GM18517 (cell line): ENCODE measurements at regions not wholly inside any gene's neighbourhood (a gene's known extent, or its start where the extent isn't known, plus 50 kb on each side); places are given as distances from the start of the nearest gene placed in this dataset.

Source experiments
- ATAC-seq: cut with Tn5 transposase; IDR thresholded peaks from one replicate; pipeline ENCODE4 v1.9.1; 2021; ENCODE audit warnings: mild to moderate bottlenecking, moderate library complexity; ENCODE audit not compliant: unreplicated experiment

DNA sequence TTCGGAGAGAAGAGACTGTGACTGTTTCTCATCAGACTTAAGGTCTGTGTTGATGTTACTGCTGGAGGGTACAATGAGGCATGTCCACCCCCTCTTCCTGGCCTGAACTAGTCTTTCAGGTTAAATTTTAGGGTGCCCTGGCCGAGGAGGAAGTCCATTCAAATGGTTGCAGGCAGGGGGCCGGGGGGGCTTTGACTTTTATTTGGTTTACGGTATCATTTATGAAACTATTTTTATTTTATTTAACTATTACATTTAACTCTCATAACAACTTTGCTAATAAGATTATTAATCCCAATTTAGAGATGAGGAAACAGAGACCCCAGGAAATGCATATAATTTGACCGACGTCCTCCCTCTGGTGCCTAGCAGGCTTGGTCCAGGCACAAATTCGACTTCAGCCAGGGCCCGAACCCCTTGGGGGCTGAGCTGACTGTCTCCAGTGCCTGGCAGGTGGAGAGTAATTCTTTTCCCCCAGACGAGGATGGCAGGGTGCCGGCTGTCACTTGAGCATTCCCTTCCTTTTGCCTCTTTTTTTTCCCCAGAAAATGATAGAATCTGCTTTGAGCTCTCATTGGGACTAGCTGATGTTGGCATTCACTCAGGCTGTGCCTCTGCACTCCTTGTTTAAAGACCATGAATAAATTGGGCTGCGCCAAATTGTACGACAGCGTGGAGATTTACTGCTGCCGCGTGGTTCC is 255.3 kb upstream of the SALL3 start:
- no peak for ATAC-seq

DNA sequence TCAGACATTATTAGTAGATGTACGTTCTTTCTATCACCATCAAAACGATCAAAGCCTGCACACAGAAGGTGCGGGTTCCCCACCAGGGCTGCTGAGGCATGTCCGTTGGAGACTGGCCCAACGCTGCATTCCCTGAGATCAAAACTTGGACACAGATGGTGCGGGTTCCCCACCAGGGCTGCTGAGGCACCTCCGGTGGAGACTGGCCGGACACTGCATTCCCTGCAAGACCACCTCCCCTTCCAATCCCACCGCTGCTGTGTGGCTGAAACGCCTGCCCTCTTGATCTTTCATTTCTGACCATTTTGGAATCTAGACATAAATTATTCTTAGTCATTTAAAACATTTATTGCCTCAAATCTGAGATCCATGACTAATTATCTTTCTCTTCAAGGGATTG is 254.2 kb upstream of the SALL3 start:
- no peak for ATAC-seq

DNA sequence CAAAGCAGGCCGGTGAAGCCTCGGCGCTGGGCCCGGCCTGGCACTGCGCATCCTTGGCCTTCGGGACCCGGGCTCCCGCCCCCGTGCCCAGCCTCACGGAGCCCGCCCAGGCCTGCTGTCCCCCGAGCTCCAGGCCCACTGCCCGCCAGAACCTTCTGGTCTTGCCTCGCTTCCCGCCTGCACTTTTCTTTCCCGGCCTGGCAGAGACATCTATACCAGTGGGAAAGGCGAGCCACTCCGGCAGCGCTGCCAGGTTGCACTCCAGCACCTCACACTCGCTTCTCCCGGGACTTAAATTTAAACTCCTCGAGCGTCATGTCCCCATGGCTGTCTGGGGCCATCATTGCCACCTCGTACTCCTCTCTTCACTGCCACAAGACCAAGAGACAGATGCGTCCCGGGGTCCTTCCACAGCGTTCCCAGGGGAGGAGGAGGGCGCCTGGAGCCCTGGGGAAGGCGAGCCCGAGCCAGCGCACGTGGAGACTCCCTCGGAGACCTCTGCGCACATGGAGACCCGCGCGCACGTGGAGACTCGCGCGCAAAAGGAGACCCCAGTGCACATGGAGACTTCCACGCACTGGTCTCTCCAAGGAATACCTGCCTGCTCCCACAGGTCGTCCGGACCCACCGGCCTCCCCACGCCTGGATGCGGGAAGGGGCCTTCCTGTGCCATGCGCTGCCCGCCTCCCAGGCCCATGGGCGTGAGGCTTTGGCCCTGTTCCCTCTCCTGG is 253.1 kb upstream of the SALL3 start:
- ATAC-seq: no peak

DNA sequence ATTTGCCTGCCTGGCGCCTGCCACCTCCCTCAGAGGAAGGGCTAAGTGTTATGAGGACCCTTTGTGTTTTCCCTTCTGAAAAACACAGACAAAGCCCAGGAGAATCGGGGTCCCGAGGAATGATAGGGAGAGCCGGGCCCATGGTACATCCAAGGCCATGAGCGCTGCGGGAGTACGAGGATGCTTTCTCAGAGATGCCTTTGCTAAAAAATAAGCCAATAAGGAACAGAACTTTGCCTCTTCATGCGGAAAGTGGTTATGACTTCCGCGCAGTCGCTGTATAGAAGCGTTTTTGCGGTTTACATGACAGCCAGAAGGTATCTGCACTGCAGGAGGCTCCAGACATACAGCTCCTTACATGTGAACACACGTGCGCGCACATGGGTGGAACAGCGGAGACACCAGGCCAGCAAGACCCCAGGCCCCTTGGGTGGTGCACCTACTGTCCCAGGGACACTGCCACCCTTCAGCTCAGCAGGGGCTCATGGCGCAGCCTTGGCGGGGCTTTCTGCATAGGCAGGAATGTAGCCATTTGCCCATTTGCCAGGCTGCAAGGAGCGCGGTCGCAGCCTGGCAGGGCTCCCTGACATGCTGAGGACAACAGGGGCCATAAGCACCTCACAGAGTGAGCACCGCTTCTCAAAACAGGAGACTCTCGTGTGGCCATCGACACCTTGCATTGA is 252.4 kb upstream of the SALL3 start:
- ATAC-seq: no peak

- no peak for ATAC-seq
These were observed 251.5 kb upstream of the SALL3 start for GRCh38 chr18:78727877-78728783.

DNA sequence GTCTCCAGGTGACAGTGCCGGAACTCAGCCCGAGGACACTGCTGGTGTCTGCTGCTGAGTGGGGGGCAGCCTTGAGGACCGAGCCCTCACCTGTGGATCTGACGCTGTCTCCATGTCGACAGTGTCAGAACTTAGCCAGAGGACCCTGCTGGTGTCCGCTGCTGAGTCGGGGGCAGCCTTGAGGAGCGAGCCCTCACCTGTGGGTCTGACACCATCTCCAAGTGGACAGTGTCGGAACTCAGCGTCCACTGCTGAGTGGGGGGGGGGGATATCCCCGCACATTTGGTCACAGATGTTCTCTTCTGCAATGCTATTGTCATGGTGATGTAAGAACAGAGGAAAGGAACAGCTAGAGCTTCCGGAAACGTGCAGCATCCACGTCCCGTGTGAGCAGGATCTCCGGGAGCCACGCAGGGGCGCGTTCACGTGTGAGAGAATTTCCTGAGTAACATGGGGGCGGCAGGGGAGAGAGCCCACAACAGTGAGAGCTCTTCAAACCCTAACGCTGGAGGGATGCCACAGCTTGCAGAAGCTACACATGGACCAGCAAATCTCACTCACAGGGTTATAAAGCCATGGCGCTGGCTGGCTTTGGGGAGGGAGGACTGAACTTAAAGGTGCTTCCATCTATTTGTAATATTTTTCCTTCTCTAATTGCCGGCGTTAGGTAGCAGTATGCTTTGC is 250.7 kb upstream of the SALL3 start:
- ATAC-seq: no peak

- no peak for ATAC-seq
These were observed 249.1 kb upstream of the SALL3 start for GRCh38 chr18:78730546-78730945.

GRCh38 chr18:78731016-78731397 is 248.6 kb upstream of the SALL3 start:
- ATAC-seq: no peak

DNA sequence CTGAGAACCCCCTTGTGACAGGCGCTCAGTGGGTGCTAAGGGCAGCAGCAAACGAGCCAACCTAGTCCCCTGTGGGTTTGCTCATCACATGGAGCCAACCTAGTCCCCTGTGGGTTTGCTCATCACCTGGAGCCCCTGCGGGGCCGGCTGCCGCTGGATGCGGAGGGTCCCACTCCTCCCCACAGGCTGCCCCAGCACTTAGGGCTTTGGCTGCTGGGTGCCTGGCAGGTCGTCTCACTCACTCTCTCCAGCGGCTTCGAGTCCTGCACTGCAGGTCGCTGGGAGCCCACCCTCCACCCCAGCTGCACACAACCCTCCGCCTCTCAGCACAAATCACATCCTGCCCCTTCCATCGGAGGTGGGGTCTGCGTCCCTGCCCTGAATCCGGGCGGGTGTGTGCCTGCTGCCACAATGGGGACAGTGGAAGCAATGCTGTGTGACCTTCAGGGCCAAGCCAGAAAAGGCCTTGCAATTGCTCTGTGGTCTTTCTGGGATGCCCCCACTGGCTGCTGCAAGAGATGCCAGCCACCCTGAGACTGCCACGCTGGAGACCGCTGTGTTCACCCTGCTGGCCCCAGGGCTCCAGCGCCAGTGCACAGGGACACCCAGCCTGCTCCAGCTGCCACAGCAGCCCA is 248.1 kb upstream of the SALL3 start:
- no peak for ATAC-seq

DNA sequence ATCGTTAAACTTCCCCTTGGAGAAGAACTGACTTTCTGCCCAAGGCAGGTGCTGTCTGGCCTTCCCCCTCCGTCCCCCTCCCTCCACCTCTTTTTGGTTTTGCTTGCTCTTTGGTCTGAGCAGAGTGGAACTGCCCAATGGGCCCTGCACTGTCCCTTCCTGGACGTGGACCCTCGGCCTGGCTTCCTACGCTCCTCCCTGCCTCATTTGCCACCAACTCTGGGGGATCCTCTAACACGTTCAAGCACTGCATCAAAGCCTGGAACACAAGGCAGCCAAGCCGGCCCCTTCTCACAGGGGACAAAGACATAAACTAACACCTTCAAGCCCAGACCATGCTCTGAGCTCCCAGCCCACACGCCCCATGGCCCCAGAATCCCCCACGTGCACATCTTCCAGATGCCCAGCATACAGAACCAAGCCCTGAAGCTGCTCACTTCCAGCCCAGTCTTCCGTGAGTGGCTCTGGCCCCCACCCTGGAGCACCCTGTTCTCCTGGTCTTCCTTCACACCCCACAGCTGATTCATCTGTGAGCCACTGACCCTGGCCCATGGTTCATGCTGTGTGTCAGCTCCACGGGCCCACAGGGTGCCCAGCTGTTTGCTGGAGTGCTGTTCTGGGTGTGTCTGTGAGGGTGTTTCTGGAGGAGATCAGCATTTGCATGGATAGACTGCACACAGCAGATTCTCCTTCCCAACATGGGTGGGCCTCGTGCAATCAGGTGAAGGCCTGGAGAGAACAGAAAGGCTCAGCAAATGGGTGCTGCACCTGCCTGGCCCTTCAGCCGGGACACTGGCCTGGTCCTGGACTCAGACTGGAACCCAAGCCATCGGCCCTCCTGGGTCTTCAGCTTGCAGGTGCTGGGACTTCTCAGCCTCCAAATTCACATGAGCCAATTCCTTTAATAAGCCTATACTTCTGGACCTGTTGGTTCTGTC is 247.1 kb upstream of the SALL3 start:
- ATAC-seq: no peak

GRCh38 chr18:78733762-78734613 is 245.6 kb upstream of the SALL3 start:
- ATAC-seq: no peak

GRCh38 chr18:78734614-78734945 is 245.0 kb upstream of the SALL3 start:
- no peak for ATAC-seq

DNA sequence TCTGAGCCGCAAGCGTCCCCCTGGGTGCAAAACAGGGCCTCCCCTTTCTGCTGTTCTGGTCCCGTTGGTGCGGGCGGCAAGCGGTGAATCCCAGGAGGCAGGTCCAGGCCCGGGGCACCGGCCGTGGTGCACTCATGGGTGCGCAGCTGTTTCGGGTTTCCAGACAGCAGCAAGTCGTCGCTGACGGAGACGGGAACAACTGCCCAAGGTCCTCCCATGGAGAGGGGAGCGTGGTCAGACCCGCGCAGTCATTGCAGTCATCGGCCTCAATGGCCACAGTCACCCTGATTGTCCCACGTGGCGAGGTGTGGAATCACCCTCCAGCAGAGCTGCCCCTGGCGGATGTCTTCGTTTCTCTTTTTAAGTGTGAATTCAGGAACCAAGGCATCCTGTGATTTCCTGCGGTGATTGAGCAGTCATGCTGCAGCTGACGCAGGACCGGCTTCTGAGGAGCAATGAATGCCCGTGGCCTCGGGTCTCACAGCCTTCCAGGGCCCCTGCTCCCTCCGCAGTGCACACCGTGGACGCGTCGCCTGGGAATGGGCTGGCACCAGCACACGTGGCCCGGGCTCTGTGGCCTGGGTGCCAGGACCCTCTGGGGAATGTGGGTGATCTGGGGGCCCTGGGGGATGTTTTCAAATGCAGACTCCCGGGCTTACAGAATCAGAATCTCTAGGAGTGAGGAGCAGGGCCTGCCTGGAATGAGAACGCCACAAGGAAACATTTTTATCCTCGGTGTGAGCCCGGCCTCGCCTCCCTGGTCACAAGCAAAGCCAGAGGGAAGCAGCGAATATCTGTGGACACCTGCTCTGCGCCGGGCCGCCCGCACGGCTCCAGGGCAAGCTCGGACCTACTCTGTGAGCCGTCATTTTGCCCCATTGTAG is 244.2 kb upstream of the SALL3 start:
- no peak for ATAC-seq

DNA sequence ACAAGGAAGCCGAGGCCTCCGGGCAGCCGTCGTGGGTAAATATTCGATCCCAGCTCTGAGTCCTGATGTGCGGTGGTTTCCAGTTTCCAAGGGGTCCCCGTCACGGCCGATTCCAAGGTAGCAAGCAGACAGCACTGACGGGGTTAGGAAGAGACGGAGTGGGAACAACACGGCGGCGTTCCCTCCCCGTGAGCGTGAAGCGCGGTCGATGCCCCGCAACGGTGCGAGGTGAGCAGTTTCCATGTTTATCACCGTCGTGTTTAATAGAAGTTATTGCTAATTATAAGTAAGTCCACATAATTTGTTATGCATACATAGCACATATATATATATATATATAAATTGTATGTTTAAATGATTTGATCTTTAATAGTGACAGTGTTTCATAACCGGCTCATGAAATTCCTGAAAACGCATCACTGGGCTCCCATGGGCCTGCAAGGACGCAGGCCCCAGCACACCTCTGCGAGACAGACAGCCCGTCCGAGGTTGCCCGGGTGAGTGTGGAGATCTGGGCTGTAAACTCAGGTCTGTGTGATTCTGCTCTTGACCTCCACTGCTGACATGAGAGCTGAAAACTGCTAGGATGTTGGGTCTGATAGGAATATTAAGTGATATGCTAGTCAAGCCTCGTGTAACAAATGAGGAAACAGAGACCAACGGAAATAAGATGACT is 243.5 kb upstream of the SALL3 start:
- ATAC-seq: no peak

DNA sequence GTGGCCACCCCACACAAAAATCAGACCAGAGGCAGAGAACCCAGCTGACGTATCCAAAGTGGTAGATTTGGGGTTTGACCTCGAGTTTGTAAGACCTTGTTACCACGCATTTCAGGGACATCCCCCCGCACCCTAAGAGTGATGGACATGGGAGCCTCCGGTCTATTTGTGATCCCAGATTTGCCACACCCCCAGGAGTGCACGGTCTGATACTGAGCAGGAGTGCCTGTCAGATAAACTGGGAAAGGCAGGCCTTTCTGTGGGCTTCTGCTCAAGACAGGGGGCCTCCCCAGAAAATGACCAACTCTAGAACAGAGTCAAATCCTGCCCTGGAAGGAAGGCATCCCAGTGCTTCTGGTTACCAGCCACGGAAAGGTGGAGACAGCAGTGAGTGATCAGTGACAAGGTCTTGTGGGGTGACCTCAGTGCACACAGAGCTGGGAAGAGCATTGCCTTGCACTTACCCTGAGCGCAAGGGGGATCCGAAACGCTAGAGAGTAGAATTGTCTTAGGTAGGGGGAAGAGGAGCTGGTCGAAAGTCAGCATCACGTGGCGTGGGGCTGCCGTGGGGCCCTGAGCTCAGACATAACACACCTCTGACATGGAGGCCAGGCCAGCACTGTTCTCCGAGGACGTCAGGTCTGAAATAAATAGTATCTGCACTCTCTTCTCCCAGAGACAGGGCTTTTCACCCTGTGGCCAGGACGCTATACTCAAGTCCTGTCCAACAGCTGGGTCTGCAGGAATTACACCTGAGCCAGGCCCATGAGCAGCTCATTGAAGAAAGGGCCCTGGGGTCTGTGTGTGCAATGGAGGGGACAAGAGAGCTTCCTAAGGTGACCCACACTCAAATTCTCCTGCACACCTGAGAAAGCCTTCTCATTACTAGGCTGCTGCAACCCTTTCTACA is 242.4 kb upstream of the SALL3 start:
- ATAC-seq: no peak
